ENCODE measurements at regions not wholly inside any gene's neighbourhood (a gene's known extent, or its start where the extent isn't known, plus 50 kb on each side); places are given as distances from the start of the nearest gene placed in this dataset.
A peak's percentile ranks its signal among the peaks of the same experiment; 100 is the strongest.

GRCh38 chr2:146917431-146918042 is 927.3 kb upstream of the ACVR2A start:
- H3K4me3 Mint-ChIP-seq: no peak overlapping the region
- H3K4me1 Mint-ChIP-seq: peaks cover 1% of the 10 kb centered on the region
- TF ChIP-seq, protein P1, sequence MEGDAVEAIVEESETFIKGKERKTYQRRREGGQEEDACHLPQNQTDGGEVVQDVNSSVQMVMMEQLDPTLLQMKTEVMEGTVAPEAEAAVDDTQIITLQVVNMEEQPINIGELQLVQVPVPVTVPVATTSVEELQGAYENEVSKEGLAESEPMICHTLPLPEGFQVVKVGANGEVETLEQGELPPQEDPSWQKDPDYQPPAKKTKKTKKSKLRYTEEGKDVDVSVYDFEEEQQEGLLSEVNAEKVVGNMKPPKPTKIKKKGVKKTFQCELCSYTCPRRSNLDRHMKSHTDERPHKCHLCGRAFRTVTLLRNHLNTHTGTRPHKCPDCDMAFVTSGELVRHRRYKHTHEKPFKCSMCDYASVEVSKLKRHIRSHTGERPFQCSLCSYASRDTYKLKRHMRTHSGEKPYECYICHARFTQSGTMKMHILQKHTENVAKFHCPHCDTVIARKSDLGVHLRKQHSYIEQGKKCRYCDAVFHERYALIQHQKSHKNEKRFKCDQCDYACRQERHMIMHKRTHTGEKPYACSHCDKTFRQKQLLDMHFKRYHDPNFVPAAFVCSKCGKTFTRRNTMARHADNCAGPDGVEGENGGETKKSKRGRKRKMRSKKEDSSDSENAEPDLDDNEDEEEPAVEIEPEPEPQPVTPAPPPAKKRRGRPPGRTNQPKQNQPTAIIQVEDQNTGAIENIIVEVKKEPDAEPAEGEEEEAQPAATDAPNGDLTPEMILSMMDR (IDR thresholded peaks at IDR 0.05; ENCODE audit: unreplicated experiment in 3 of 3): no peak
- H3K36me3 Mint-ChIP-seq (ENCODE audit: low read depth): no peaks in the 10 kb centered on the region
- H3K27me3 Mint-ChIP-seq (ENCODE audit: low read depth): peaks cover 1% of the 10 kb centered on the region
- H3K9me3 Mint-ChIP-seq: no peaks in the 10 kb centered on the region
- H3K27ac Mint-ChIP-seq: peak overlapping the region in 2 of 3 experiments; percentile 48 to 56

GRCh38 chr2:146916914-146917313 is 927.9 kb upstream of the ACVR2A start:
- no peak overlapping the region for H3K4me3 Mint-ChIP-seq
- TF ChIP-seq, protein P1 (IDR thresholded peaks at IDR 0.05; ENCODE audit: unreplicated experiment in 3 of 3): no peak
- peak overlapping the region in 2 of 3 experiments; percentile 48 to 56 for H3K27ac Mint-ChIP-seq
- peaks cover 5% of the 10 kb centered on the region for H3K4me1 Mint-ChIP-seq
- H3K9me3 Mint-ChIP-seq: no peaks in the 10 kb centered on the region
- H3K36me3 Mint-ChIP-seq (ENCODE audit: low read depth): no peaks in the 10 kb centered on the region
- H3K27me3 Mint-ChIP-seq (ENCODE audit: low read depth): no peaks in the 10 kb centered on the region

DNA sequence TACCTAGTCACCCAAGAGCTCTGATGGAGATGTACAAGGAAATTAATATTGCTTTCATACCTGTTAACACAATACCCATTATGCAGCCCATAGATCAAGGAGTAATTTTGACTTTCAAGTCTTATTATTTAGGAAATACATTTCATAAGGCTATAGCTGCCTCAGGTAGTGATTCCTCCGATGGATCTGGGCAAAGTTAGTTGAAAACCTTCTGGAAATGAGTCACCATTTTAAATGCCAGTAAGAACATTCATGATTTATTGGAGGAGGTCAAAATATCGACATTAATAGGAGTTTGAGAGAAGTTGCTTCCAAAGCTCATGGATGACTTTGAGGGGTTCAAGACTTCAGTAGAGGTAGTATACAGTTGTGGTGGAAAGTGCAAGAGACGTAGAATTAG is 931.4 kb upstream of the ACVR2A start:
- Mint-ChIP-seq H3K27me3 (ENCODE audit: low read depth) (no peaks in the 10 kb centered on the region), H3K27ac (no peak overlapping the region), H3K9me3 (no peaks in the 10 kb centered on the region), H3K36me3 (ENCODE audit: low read depth) (no peaks in the 10 kb centered on the region), H3K4me3 (no peak overlapping the region), H3K4me1 (peaks cover 5% of the 10 kb centered on the region)
- TF ChIP-seq, protein P1 (IDR thresholded peaks at IDR 0.05; ENCODE audit: unreplicated experiment in 3 of 3): no peak

DNA sequence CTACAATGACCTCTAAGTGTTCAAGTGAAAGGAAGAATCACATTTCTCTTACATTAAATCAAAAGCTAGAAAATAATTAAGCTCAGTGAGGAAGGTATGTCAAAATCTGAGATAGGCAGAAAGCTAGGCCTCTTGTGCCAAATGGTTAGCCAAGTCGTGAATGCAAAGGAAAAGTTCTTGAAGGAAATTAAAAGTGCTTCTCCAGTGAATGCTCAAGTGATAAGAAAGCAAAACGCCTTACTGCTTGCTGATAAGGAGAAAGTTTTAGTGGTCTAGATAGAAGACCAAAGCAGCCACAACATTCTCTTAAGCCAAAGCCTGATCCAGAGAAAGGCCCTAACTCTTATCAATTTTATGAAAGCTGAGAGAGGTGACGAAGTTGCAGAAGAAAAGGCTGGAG is 932.3 kb upstream of the ACVR2A start:
- no peaks in the 10 kb centered on the region for H3K9me3 Mint-ChIP-seq
- H3K4me1 Mint-ChIP-seq: peaks cover 5% of the 10 kb centered on the region
- TF ChIP-seq, protein P1 (IDR thresholded peaks at IDR 0.05; ENCODE audit: unreplicated experiment in 3 of 3): no peak
- H3K27ac Mint-ChIP-seq: no peak overlapping the region
- no peak overlapping the region for H3K4me3 Mint-ChIP-seq
- H3K27me3 Mint-ChIP-seq (ENCODE audit: low read depth): no peaks in the 10 kb centered on the region
- H3K36me3 Mint-ChIP-seq (ENCODE audit: low read depth): no peaks in the 10 kb centered on the region

DNA sequence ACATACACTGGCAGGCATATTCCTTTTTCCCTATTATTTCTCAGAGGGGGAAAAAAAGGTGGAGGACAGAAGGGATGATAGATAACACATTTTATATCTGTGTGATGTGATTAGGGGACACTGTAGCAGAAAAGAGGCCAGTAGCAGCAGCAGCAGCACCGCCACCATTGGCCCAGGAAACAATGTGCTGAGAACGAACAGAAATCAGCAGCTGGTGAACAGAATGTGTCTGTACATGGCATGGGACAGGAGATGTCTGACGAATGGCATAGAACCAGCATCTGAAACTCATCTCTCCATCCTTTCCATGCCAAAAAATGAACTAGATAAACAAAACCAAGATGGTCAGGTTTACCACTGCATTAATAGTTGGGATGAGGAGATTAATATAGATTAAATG is 936.1 kb upstream of the ACVR2A start:
- no peak overlapping the region for H3K4me3 Mint-ChIP-seq
- no peak overlapping the region for H3K27ac Mint-ChIP-seq
- H3K27me3 Mint-ChIP-seq (ENCODE audit: low read depth): no peaks in the 10 kb centered on the region
- no peaks in the 10 kb centered on the region for H3K9me3 Mint-ChIP-seq
- TF ChIP-seq, protein P1 (IDR thresholded peaks at IDR 0.05; ENCODE audit: unreplicated experiment in 3 of 3): no peak
- H3K36me3 Mint-ChIP-seq (ENCODE audit: low read depth): no peaks in the 10 kb centered on the region
- peaks cover 10% of the 10 kb centered on the region for H3K4me1 Mint-ChIP-seq

DNA sequence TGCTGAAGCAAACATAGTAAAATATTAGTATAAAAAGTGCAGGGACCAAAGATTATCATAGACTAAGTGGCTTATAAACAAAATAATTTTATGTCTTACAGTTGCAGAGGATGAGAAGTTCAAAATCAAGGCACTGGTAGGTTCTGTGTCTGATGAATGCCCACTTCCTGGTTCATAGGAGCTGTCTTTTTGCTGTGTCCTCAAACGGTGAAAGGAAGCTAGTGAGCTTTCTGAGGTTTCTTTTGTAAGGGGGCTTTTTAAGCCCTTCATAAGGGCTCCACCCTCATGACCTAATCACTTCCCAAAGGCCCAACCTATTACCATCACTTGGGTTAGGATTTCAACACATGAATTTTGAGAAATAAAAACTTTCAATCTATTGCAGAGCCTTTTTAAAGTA is 946.7 kb upstream of the ACVR2A start:
- Mint-ChIP-seq H3K9me3 (no peaks in the 10 kb centered on the region), H3K4me1 (no peaks in the 10 kb centered on the region), H3K27ac (no peak overlapping the region), H3K36me3 (ENCODE audit: low read depth) (no peaks in the 10 kb centered on the region), H3K4me3 (no peak overlapping the region), H3K27me3 (ENCODE audit: low read depth) (no peaks in the 10 kb centered on the region)
- TF ChIP-seq, protein P1 (IDR thresholded peaks at IDR 0.05; ENCODE audit: unreplicated experiment in 3 of 3): no peak
